ENCODE measurements at regions not wholly inside any gene's neighbourhood (a gene's known extent, or its start where the extent isn't known, plus 50 kb on each side); places are given as distances from the start of the nearest gene placed in this dataset.

- H3K4me3 ChIP-seq = no peak overlapping the region
- no peak for TF ChIP-seq CTCF (IDR thresholded peaks at IDR 0.05; ENCODE audit: low read depth, low read length)
- H3K4me1 ChIP-seq (ENCODE audit: low read depth) = no peaks in the 10 kb centered on the region
- H3K27ac ChIP-seq = no peak overlapping the region
- H3K27me3 ChIP-seq = no peaks in the 10 kb centered on the region
- no peak for DNase-seq (ENCODE audit: low read depth in 1 of 2, low spot score in 1 of 2)
- no peaks in the 10 kb centered on the region for H3K9me3 ChIP-seq (ENCODE audit: low read depth)
- H3K36me3 ChIP-seq = no peaks in the 10 kb centered on the region
These were observed 108.3 kb upstream of the SYT13 start for GRCh38 chr11:45394294-45395085.

- Histone ChIP-seq H3K36me3 (no peaks in the 10 kb centered on the region), H3K4me1 (ENCODE audit: low read depth) (no peaks in the 10 kb centered on the region), H3K4me3 (no peak overlapping the region), H3K9me3 (ENCODE audit: low read depth) (no peaks in the 10 kb centered on the region), H3K27me3 (no peaks in the 10 kb centered on the region), H3K27ac (no peak overlapping the region)
- DNase-seq (ENCODE audit: low read depth in 1 of 2, low spot score in 1 of 2) = no peak
- no peak for TF ChIP-seq CTCF (IDR thresholded peaks at IDR 0.05; ENCODE audit: low read depth, low read length)
These were observed 107.7 kb upstream of the SYT13 start for GRCh38 chr11:45393826-45394225.

- no peak overlapping the region for H3K27ac ChIP-seq
- H3K4me1 ChIP-seq (ENCODE audit: low read depth) = no peaks in the 10 kb centered on the region
- H3K9me3 ChIP-seq (ENCODE audit: low read depth) = no peaks in the 10 kb centered on the region
- H3K4me3 ChIP-seq = no peak overlapping the region
- peaks cover 2% of the 10 kb centered on the region for H3K27me3 ChIP-seq
- DNase-seq (ENCODE audit: low read depth in 1 of 2, low spot score in 1 of 2) = no peak
- no peaks in the 10 kb centered on the region for H3K36me3 ChIP-seq
- TF ChIP-seq CTCF (IDR thresholded peaks at IDR 0.05; ENCODE audit: low read depth, low read length) = no peak
These were observed 107.2 kb upstream of the SYT13 start for GRCh38 chr11:45393334-45393733.

GRCh38 chr11:45392591-45393091 lies 106.5 kb upstream of the SYT13 start:
- H3K4me1 ChIP-seq (ENCODE audit: low read depth) = no peaks in the 10 kb centered on the region
- no peak for TF ChIP-seq CTCF (IDR thresholded peaks at IDR 0.05; ENCODE audit: low read depth, low read length)
- no peak overlapping the region for H3K27ac ChIP-seq
- H3K27me3 ChIP-seq = peaks cover 2% of the 10 kb centered on the region
- no peak for DNase-seq (ENCODE audit: low read depth in 1 of 2, low spot score in 1 of 2)
- H3K9me3 ChIP-seq (ENCODE audit: low read depth) = no peaks in the 10 kb centered on the region
- no peak overlapping the region for H3K4me3 ChIP-seq
- H3K36me3 ChIP-seq = no peaks in the 10 kb centered on the region

- no peak for TF ChIP-seq CTCF (IDR thresholded peaks at IDR 0.05; ENCODE audit: low read depth, low read length)
- peaks cover 2% of the 10 kb centered on the region for H3K27me3 ChIP-seq
- H3K27ac ChIP-seq = no peak overlapping the region
- no peak for DNase-seq (ENCODE audit: low read depth in 1 of 2, low spot score in 1 of 2)
- no peak overlapping the region for H3K4me3 ChIP-seq
- no peaks in the 10 kb centered on the region for H3K4me1 ChIP-seq (ENCODE audit: low read depth)
- H3K36me3 ChIP-seq = no peaks in the 10 kb centered on the region
- no peaks in the 10 kb centered on the region for H3K9me3 ChIP-seq (ENCODE audit: low read depth)
These were observed 106.0 kb upstream of the SYT13 start for GRCh38 chr11:45392154-45392553.
